NCI-H226 (cell line): ENCODE measurements at regions not wholly inside any gene's neighbourhood (a gene's known extent, or its start where the extent isn't known, plus 50 kb on each side); places are given as distances from the start of the nearest gene placed in this dataset.
"Not testable (repeated sequence)": the region's sequence is repeated elsewhere in the genome, so short reads cannot be mapped to it uniquely, and the experiment has no call there.

Source experiments
- DNase-seq: peaks from one replicate; pipeline ENCODE4 v3.0.0-alpha.2; 2015

DNA sequence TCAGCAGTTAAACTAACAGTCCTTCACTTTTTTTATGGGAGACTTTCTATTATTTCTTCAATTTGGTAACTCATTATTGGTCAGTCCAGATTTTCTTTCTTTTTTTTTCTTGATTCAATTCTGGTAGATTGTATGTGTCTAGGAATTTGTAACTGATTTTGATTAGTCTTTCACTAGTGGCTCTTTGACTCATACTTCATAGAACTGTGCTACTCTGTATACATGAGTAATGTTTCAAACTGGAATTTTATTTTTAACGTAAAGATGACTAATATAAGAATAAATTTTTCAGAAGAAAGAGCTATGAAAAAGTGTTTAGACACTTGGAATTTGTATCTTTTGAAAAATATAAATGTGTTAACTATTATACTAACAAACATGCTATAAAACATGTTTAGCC lies 813.0 kb downstream of the TRAM1L1 start:
- DNase-seq: no peak

DNA sequence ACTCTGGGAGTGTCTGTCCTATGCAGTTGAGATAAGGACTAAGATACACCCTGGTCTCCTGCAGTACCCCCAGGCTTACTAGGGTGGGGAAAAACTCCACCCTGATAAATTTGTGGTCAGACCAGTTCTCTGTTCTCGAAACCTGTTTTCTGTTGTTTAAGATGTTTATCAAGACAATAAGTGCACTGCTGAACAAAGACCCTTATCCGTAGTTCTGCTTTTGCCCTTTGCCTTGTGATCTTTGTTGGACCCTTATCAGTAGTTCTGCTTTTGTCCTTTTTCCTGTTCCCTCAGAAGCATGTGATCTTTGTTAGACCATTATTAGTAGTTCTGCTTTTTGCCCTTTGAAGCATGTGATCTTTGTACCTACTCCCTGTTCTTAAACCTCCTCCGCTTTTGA lies 824.4 kb downstream of the TRAM1L1 start:
- not testable (repeated sequence) for DNase-seq

DNA sequence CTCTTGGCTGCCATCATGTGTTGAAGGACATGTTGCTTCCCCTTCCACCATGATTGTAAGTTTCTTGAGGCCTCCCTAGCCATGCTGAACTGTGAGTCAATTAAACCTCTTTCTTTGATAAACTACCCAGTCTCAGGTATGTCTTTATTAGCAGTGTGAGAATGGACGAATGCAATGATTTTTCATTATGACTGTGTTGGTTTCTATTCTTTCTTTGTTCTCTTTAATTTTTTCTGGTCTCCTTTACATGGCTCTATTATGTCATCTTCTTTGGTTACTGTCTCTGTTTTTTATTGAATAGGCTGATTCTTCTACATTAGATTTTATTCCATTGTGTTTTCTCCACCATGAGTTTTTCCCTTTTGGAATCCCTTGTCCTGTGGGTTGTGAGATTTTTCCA lies 840.6 kb downstream of the TRAM1L1 start:
- DNase-seq: no peak

DNA sequence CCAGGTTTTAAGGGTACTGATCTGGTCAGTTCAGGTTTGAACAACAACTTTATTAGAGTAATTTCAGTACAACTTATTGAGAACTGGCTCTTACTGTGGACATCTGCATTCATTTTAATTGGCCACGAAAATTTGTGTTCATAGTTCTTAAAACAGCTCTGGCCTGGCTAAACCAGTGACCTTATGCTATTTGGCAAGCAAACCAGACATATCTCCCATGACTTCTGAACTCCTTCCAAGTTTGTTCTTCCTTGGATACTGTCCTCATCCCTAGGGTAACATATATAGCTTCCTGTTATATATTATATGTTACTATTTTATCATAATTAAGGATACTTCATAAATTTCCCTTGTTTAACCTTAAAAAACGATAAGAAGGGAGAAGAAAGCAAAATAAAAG lies 841.9 kb downstream of the TRAM1L1 start:
- no peak for DNase-seq

DNA sequence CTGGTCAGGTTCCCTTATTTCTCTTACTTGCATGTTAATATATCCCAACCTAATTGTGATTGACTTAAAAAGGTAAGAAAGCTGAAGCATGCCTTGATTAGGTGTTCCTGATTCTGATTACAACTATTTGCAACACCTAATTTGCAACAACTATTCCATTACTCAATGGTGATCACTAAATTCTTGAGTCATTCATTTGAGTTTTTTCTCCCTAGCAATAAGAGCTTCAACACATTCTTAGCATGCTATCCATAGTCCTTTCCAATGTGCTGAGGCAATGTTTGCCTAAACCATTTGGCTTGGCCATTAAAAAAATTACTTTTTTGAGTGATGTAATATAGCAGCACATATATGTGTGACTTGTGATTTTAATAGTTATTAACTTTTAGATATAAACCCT lies 851.4 kb downstream of the TRAM1L1 start:
- DNase-seq: no peak

DNA sequence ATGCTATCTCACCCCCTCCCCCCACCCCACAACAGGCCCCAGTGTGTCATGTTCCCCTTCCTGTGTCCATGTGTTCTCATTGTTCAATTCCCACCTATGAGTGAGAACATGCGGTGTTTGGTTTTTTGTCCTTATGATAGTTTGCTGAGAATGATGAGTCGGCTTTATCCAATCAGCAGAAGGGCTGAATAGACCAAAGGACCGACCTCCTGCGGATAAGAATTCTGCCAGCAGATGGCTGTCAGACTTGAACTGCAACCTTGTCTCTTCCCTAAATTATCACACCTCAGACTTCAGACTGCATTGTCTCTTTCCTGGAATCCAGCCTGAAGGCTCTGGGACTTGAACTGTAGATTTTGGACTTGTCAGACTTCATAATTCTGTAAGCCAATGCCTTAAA lies 853.4 kb downstream of the TRAM1L1 start:
- not testable (repeated sequence) for DNase-seq

DNA sequence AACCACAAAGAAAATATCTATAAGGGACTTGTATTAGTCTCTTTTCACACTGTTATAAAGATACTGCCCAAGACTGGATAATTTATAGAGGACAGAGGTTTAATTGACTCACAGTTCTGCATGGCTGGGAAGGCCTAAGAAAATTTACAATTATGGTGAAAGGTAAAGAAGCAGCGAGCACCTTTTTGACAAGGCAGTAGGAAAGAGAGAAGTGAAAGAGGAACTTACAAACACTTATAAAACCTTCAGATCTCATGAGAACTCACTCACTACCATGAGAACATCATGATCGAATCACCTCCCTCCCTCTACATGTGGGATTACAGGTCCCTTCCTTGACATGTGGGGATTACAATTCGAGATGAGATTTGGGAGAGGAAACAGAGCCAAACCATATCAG lies 856.0 kb downstream of the TRAM1L1 start:
- no peak for DNase-seq

DNA sequence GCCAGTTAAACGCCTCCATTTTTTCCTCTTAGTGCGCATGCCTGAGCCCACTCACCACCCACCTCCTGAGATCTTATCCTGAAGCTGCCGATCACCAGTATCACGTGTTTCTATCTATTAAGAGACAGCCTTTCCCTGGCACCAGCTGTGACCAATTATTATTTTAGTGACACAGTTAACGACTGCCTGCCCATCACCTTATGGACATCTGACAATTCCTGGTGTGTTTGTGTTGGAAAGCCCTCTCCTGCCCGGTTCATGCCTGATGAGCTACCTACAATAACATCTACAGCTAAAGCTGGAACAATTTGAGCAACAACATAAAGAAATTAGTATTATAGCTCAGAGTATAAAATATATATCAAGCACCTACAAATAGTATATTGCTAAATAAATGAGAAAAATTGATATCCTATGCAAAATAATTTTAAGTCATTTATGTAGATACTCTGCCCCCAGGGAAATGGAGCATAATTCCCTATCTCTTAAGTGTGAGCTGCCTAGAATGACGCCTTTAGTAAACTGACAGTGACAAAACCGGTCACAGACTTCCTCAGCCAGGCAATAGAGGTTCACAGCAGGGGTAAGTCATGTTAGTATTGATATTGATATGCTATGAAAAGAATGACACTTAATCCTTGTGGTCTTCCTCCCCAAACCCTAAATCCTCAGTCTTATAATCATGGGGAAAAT lies 862.2 kb downstream of the TRAM1L1 start:
- DNase-seq: no peak

DNA sequence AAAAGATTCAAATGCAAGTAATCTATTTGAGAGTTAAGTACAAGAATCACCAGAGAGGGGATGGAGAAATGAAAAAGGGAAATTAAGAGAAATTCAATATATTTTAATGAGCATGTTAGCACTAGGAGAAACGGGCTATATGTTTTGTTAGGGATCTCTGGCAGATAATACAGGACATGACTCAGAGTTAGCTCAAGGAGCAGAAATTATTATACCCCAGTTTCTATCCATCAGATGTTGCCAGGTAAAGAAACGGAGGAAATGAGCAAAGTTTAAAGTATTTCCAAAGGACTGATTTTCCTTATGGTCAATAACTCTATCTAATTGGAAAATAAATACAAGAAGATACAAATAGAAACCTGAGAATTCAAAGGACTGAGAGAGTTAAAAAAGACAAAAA lies 867.6 kb downstream of the TRAM1L1 start:
- no peak for DNase-seq

DNA sequence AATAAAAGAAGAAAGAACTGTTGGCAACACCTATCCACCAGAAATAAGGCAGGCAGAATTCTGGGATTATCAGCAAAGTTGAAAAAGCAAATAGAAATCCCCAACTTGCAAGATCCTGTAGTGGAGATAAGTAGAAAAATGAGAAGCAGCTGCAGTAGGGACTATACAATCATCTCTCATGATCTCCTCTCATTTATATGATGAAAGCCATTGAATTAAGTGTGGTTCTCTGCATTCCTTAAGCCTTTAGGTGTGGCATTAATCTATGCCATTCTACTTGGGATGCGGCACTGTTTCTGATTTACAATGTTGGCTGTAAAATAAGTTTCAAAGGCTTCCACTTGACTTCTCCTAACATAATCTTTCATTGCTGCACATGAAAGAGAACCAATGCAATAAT lies 869.8 kb downstream of the TRAM1L1 start:
- DNase-seq: no peak

DNA sequence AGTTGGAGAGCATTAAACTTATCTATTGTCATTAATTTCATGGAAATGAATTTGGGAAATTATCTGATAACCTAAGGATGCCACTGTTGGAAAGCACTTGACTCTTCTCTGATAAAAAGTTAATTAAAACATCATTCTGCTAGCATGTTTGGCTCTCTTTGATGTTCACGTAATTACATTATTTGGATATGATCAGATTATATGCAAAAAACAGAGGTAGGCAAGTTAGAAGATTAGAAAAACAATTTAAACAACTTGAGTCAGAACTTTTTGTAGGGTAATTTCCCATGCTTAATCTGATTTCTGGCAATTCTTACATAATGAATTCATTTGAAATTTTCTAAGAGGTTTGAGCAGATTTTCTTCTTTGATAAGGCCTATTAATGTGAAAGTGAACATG lies 882.9 kb downstream of the TRAM1L1 start:
- no peak for DNase-seq

DNA sequence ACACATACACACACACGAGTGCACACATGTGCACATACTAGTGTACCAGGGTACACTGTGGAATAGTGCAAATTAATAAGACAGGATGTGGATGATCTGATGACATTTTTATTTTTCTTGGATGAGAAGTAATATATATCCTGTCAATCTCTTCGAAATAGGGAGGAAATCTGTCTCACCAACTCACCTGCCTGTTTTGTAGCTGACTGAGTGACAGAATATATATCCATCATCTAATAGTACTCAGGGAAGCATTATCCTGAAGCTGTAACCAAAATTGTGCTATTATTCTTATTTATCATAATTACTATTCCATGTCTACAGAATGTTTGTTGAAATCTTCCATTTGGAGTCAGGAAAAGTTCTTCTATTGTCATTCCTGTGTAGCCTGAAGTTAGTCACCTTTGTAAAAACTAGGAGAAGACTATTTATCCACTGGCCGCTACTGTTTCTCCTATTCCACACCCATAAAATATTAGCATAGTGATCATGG lies 888.0 kb downstream of the TRAM1L1 start:
- DNase-seq: no peak

DNA sequence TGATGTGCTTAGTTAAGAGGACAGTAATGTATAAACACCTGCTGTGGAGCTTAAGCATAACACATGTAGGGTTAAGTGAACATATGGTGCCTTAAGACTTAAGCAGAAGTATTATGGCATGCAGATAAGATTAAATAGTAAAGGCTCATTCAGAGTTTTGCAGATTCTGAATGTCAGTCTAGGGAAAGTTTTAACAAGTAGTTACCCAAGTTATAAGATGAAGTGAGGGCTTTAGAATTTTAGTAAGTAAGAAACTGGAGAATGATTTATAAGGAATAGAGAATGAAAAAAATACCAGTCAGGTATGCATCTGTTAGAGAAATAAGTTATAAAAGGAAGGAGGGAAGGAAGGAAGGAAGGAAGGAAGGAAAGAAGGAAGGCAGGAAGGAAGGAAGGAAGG lies 902.1 kb downstream of the TRAM1L1 start:
- no peak for DNase-seq

DNA sequence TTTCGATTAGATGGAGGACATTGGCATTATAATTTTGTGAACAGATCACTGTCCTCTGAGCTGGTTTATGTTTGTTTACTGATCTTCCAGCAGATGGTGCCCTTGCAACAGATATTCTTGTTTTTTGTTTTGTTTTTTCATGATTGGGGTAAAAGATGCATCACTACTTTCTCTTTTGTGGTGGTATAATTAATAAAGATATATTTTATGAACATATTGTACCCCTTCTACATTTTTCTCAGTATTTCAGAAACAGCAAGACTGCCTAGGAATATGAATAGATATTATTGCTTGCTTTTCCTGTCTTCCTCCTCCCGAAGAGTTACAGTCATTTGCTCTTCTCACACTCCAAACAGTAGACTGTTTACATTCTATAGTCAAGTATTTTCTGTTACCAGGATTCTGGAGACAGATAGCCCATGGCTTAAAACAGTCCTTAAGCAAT lies 905.2 kb downstream of the TRAM1L1 start:
- no peak for DNase-seq

DNA sequence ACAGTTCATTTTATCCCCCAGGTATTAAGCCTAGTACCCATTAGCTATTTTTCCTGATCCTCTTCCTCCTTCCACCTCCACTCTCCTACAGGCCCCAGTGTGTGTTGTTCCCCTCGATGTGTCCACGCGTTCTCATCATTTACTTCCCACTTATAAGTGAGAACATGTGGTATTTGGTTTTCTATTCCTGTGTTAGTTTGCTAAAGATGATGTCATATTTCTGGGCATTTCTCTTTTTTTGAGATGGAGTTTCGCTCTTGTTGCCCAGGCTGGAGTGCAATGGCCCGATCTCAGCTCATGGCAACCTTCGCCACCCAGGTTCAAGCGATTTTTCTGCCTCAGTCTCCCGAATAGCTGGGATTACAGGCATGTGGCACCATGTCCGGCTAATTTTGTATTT lies 934.0 kb downstream of the TRAM1L1 start:
- not testable (repeated sequence) for DNase-seq

DNA sequence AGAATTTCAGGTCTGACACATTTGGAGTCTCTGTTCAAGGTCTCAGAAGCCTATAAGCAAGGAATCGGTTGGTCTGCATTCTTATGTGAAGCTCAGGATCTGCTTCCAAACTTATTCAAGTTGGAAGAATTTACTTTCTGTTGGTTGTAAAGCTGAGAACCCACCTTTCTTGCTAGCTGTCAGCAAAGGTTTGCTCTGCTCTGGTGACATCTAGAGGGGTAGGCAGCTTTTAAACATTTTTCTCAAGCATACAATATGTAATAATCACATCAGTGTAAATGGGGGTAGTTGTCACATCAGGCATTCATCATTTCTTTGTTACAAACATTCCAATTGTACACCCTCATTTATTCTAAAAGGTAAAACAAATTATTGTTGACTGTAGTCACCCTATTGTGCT lies 935.2 kb downstream of the TRAM1L1 start:
- DNase-seq: no peak

DNA sequence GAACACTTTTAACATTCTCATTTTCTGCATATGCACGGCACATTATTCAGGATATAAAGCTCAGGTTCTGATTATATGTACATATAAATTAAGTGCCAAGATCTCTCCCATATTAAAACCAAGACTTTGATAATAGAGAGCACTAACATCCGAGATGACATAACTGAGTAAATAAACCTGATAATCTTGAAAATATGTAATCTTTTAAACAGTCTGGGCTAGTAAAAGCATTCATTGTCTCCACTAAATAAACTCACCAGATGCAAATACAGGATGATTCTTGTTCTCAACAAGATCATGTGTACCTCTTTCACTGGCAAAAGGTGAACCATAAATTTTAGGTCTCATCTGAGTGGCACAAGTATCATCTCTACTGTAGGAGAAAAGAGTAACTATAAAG lies 942.2 kb downstream of the TRAM1L1 start:
- no peak for DNase-seq

DNA sequence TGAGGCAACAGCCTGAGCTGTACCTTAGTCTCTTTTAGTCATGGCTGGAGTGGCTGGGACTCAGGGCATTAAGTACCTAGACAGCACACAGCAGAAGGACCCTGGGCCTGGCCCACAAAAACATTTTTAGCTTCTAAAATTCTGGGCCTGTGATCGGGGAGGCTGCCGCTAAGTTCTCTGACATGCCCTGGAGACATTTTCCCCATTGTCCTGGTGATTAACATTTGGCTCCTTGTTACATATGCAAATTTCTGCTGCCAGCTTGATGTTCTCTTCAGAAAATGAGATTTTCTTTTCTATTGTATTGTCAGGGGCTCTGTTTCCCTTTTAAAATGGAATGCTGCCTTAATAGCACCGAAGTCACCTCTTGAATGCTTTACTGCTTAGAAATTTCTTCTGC lies 952.4 kb downstream of the TRAM1L1 start:
- no peak for DNase-seq

DNA sequence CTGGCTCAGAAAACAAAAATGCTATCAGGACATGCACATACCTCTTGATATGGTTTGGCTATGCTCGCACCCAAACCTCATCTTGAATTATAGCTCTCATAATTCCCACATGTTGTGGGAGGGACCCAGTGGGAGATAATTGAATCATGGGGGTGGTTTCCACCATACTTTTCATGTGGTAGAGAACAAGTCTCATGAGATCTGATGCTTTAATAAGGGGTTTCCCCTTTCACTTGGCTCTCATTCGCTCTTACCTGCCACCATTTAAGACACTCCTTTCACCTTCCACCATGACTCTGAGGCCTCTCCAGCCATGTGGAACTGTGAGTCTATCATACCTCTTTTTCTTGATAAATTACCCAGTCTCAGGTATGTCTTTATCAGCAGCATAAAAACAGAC lies 958.6 kb downstream of the TRAM1L1 start:
- no peak for DNase-seq

DNA sequence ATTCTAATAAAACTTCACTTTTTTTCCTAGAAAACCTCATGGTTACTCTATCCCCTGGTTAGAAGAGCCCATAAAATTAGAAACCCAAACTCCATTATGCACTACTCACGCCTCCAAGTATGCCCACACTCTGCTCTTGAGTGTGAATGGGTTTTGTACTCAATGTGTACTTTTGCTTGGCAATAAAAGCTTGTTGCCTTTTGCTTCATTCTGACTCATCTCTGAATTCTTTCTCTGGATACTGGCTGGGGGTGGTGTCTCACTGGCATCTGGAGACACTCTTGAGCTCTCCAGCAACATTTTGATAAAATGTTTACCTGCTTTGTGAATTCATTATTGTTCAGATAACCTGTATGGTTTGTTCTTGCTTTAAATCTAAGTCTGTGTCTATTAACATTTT lies 963.3 kb downstream of the TRAM1L1 start:
- peak; percentile 42 for DNase-seq

DNA sequence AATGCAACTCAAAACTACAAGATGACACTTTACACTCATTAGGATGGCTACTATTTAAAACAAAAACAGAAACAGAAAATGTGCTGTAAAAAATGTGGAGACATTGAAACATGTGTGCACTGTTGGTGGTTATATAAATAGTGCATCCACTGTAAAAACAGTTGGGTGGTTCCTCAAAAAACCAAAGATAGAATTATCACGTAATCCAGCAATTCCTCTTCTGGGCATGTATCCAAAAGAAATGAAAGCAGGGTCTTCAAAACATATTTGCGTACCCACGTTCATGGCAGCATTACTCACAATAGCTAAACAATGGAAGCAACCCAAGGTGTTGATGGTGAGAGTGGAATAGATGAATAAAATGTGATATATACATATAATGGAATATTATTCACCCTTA lies 967.2 kb downstream of the TRAM1L1 start:
- no peak for DNase-seq

DNA sequence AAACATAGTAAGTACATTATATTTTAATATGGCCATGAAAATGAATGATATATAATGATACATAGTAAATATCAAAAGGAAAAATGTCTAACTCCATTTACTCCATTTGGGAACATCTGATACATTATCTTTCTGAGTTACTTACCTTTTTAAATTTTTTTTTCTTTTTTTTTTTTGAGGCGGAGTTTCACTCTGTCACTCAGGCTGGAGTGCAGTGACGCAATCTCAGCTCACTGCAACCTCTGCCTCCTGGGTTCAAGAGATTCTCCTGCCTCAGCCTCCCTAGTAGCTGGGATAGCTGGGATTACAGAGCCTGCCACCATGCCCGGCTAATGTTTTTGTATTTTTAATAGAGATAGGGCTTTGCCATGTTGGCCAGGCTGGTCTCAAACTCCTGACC lies 972.5 kb downstream of the TRAM1L1 start:
- not testable (repeated sequence) for DNase-seq

DNA sequence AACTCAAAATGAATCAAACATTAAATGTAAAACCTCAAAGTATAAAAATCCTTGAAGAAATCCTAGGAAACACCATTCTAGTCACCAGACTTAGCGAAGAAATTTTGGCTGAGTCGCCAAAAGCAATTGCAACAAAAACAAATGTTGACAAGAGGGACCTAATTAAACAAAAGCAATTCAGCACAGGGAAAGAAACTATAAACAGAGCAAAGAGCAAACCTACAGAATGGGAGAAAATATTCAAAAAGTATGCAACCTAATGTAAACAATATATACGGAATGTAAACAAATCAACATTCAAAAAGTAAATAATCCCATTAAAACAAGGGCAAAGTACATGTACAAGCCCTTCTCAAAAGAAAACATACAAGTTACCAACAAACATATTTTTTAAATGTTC lies 974.7 kb downstream of the TRAM1L1 start:
- no peak for DNase-seq

DNA sequence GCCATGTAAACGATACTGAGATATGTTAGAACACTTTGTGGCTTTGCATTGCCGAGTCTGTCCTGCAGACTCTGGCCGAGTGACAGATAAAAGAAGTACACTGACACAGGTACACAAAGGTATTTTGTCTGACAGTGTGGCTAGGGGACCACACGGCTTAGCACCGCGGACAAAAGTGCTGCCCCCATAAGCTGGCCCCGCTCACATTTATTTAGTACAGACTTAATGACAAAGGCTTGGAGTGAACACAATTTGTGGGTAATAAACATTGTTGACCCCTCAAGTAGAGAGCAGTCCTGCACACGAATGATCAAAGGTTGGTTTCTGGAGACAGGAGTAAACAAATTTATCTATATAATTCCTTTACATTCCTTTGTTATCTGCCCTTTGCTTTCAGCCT lies 976.8 kb downstream of the TRAM1L1 start:
- DNase-seq: no peak

DNA sequence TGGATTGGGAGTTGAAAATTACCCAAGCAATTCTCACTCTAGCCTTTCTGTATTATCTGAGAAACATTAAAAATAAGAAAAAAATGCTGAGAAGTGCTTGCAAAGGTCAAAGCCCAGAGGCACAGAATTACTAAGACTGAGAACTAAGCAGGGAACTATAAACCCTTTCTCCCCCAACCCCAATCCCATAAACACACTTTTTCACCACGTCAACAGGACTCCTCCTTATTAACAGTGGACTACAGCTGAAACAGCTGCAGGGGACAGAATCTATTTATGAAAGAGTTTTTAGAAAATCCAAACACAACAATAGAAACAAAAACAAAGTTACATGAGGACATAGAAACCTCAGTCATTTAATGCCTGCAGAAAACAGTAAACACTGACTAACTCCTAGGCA lies 984.1 kb downstream of the TRAM1L1 start:
- DNase-seq: no peak
